ENCODE measurements at regions not wholly inside any gene's neighbourhood (a gene's known extent, or its start where the extent isn't known, plus 50 kb on each side); places are given as distances from the start of the nearest gene placed in this dataset.

DNA sequence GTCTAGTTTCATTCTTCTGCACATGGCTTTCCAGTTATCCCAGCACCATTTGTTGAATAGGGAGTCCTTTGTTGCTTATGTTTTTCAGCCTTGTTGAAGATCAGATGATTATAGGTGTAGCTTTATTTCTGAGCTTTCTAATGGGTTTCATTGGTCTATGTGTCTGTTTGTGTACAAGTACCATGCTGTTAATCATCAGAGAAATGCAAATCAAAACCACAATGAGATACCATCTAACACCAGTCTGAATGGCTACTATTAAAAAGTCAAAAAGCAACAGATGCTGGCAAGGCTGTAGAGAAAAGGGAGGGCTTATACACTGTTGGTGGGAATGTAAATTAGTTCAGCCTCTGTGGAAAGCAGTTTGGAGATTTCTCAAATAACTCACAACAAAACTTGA, 321.5 kb upstream of the PTBP2 start:
- no peak overlapping the region for H3K4me3 ChIP-seq (ENCODE audit: low read depth in 2 of 2, low read length in 1 of 2)
- no peaks in the 10 kb centered on the region for H3F3A ChIP-seq (replicated peaks; ENCODE audit: insufficient read depth)
- no peaks in the 10 kb centered on the region for H3K9me3 ChIP-seq
- H3K27ac ChIP-seq (ENCODE audit: low read depth in 2 of 2, low read length in 1 of 2) = no peak overlapping the region
- POLR2A ChIA-PET = no interaction called here
- no peak overlapping the region for H2AFZ ChIP-seq (ENCODE audit: low read depth)
- TF ChIP-seq NFIC (IDR thresholded peaks at IDR 0.05; ENCODE audit: borderline replicate concordance) (no peak), FOXM1 (IDR thresholded peaks at IDR 0.05; ENCODE audit: low read depth) (no peak), SIN3A (IDR thresholded peaks at IDR 0.05; ENCODE audit: borderline replicate concordance, low read depth, low read length) (no peak), RAD21 (IDR thresholded peaks at IDR 0.05; ENCODE audit: low read length) (no peak), GABPA (IDR thresholded peaks at IDR 0.05; ENCODE audit: low read depth) (no peak), FOXJ3 (CRISPR knock-in tag; IDR thresholded peaks at IDR 0.05) (no peak)
- TF ChIP-seq, protein P1, sequence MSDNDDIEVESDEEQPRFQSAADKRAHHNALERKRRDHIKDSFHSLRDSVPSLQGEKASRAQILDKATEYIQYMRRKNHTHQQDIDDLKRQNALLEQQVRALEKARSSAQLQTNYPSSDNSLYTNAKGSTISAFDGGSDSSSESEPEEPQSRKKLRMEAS (IDR thresholded peaks at IDR 0.05; ENCODE audit: low read depth) = no peak
- H3K27me3 ChIP-seq (ENCODE audit: insufficient read depth) = no peaks in the 10 kb centered on the region
- no peak overlapping the region for H3K9ac ChIP-seq
- no peak for DNase-seq
- no peaks in the 10 kb centered on the region for H3K36me3 ChIP-seq (replicated peaks in 1 of 2; ENCODE audit: control insufficient read depth in 1 of 2, insufficient read depth in 2 of 2, low read length in 1 of 2)
- H3K9me2 ChIP-seq = no peaks in the 10 kb centered on the region
- H4K20me1 ChIP-seq (ENCODE audit: insufficient read depth) = no peaks in the 10 kb centered on the region
- H3K79me2 ChIP-seq (ENCODE audit: insufficient read depth) = no peaks in the 10 kb centered on the region
- H3K4me2 ChIP-seq = no peak overlapping the region
- no peaks in the 10 kb centered on the region for H3K4me1 ChIP-seq (ENCODE audit: control insufficient read depth in 1 of 2, insufficient read depth in 2 of 2, low read depth in 1 of 2, low read length in 1 of 2)
- CTCF ChIA-PET = no interaction called here

DNA sequence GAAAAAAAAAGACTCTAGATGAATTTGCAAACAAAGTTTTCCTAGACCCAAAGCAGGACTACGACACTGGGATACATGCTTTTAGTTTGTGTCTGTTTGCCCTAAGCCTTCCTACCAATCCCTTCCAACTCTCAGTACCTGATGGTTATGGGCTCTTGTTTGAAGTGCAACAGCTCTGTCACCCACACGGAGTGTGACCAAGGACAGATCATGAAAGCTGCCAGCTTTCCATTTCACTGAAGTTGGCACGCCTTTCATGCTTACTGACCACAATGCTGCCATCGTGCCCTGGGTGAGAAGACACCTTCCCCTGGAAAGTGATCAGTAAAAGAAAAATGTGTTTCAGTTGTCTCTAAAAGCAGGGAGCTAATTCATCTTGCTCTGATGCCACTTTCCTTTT, 312.5 kb upstream of the PTBP2 start:
- no peak for DNase-seq
- no peak overlapping the region for H3K4me3 ChIP-seq (ENCODE audit: low read depth in 2 of 2, low read length in 1 of 2)
- WGBS (ENCODE audit: low lambda C conversion rate) = 73% methylated on average over 4 of the region's 4 CpGs
- TF ChIP-seq, protein P2, sequence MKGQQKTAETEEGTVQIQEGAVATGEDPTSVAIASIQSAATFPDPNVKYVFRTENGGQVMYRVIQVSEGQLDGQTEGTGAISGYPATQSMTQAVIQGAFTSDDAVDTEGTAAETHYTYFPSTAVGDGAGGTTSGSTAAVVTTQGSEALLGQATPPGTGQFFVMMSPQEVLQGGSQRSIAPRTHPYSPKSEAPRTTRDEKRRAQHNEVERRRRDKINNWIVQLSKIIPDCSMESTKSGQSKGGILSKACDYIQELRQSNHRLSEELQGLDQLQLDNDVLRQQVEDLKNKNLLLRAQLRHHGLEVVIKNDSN (IDR thresholded peaks at IDR 0.05; ENCODE audit: borderline replicate concordance, low read depth) = no peak
- TF ChIP-seq JUND (IDR thresholded peaks at IDR 0.05) = no peak
- TF ChIP-seq, protein P3, sequence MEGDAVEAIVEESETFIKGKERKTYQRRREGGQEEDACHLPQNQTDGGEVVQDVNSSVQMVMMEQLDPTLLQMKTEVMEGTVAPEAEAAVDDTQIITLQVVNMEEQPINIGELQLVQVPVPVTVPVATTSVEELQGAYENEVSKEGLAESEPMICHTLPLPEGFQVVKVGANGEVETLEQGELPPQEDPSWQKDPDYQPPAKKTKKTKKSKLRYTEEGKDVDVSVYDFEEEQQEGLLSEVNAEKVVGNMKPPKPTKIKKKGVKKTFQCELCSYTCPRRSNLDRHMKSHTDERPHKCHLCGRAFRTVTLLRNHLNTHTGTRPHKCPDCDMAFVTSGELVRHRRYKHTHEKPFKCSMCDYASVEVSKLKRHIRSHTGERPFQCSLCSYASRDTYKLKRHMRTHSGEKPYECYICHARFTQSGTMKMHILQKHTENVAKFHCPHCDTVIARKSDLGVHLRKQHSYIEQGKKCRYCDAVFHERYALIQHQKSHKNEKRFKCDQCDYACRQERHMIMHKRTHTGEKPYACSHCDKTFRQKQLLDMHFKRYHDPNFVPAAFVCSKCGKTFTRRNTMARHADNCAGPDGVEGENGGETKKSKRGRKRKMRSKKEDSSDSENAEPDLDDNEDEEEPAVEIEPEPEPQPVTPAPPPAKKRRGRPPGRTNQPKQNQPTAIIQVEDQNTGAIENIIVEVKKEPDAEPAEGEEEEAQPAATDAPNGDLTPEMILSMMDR (IDR thresholded peaks at IDR 0.05) = no peak
- no peak for TF ChIP-seq POLR2AphosphoS5 (IDR thresholded peaks at IDR 0.05; ENCODE audit: low read depth, low read length)
- TF ChIP-seq, protein P4, sequence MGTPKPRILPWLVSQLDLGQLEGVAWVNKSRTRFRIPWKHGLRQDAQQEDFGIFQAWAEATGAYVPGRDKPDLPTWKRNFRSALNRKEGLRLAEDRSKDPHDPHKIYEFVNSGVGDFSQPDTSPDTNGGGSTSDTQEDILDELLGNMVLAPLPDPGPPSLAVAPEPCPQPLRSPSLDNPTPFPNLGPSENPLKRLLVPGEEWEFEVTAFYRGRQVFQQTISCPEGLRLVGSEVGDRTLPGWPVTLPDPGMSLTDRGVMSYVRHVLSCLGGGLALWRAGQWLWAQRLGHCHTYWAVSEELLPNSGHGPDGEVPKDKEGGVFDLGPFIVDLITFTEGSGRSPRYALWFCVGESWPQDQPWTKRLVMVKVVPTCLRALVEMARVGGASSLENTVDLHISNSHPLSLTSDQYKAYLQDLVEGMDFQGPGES (IDR thresholded peaks at IDR 0.05; ENCODE audit: low read depth, low read length) = no peak
- TF ChIP-seq EZH2phosphoT487 (IDR thresholded peaks at IDR 0.05; ENCODE audit: borderline replicate concordance, low read depth) = no peak
- no peak for TF ChIP-seq RAD21 (IDR thresholded peaks at IDR 0.05; ENCODE audit: low read length)
- TF ChIP-seq, protein P5, sequence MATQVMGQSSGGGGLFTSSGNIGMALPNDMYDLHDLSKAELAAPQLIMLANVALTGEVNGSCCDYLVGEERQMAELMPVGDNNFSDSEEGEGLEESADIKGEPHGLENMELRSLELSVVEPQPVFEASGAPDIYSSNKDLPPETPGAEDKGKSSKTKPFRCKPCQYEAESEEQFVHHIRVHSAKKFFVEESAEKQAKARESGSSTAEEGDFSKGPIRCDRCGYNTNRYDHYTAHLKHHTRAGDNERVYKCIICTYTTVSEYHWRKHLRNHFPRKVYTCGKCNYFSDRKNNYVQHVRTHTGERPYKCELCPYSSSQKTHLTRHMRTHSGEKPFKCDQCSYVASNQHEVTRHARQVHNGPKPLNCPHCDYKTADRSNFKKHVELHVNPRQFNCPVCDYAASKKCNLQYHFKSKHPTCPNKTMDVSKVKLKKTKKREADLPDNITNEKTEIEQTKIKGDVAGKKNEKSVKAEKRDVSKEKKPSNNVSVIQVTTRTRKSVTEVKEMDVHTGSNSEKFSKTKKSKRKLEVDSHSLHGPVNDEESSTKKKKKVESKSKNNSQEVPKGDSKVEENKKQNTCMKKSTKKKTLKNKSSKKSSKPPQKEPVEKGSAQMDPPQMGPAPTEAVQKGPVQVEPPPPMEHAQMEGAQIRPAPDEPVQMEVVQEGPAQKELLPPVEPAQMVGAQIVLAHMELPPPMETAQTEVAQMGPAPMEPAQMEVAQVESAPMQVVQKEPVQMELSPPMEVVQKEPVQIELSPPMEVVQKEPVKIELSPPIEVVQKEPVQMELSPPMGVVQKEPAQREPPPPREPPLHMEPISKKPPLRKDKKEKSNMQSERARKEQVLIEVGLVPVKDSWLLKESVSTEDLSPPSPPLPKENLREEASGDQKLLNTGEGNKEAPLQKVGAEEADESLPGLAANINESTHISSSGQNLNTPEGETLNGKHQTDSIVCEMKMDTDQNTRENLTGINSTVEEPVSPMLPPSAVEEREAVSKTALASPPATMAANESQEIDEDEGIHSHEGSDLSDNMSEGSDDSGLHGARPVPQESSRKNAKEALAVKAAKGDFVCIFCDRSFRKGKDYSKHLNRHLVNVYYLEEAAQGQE (IDR thresholded peaks at IDR 0.05; ENCODE audit: low read depth, low read length) = no peak
- TF ChIP-seq RCOR1 (IDR thresholded peaks at IDR 0.05; ENCODE audit: low read length) = no peak
- TF ChIP-seq FOSL2 (IDR thresholded peaks at IDR 0.05; ENCODE audit: borderline replicate concordance, low read depth) = no peak
- TF ChIP-seq, protein P6, sequence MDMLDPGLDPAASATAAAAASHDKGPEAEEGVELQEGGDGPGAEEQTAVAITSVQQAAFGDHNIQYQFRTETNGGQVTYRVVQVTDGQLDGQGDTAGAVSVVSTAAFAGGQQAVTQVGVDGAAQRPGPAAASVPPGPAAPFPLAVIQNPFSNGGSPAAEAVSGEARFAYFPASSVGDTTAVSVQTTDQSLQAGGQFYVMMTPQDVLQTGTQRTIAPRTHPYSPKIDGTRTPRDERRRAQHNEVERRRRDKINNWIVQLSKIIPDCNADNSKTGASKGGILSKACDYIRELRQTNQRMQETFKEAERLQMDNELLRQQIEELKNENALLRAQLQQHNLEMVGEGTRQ (IDR thresholded peaks at IDR 0.05; ENCODE audit: borderline replicate concordance, low read depth, low read length) = no peak
- TF ChIP-seq TCF12 (IDR thresholded peaks at IDR 0.05) = no peak
- TF ChIP-seq, protein P7, sequence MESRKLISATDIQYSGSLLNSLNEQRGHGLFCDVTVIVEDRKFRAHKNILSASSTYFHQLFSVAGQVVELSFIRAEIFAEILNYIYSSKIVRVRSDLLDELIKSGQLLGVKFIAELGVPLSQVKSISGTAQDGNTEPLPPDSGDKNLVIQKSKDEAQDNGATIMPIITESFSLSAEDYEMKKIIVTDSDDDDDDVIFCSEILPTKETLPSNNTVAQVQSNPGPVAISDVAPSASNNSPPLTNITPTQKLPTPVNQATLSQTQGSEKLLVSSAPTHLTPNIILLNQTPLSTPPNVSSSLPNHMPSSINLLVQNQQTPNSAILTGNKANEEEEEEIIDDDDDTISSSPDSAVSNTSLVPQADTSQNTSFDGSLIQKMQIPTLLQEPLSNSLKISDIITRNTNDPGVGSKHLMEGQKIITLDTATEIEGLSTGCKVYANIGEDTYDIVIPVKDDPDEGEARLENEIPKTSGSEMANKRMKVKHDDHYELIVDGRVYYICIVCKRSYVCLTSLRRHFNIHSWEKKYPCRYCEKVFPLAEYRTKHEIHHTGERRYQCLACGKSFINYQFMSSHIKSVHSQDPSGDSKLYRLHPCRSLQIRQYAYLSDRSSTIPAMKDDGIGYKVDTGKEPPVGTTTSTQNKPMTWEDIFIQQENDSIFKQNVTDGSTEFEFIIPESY (IDR thresholded peaks at IDR 0.05; ENCODE audit: borderline replicate concordance, low read depth) = no peak

More for the DNA sequence above, 312.5 kb upstream of the PTBP2 start:
- ChIA-PET CTCF (no interaction called here), POLR2A (no interaction called here)
- no peaks in the 10 kb centered on the region for H3K36me3 ChIP-seq (replicated peaks in 1 of 2; ENCODE audit: control insufficient read depth in 1 of 2, insufficient read depth in 2 of 2, low read length in 1 of 2)
- no peak overlapping the region for H3K4me2 ChIP-seq
- H3K9ac ChIP-seq = no peak overlapping the region
- no peaks in the 10 kb centered on the region for H3K79me2 ChIP-seq (ENCODE audit: insufficient read depth)
- H3K27me3 ChIP-seq (ENCODE audit: insufficient read depth) = no peaks in the 10 kb centered on the region
- H3F3A ChIP-seq (replicated peaks; ENCODE audit: insufficient read depth) = no peaks in the 10 kb centered on the region
- peaks cover 0 to 3% of the 10 kb centered on the region in 2 experiments; a peak in 1 of 4 replicates for H3K4me1 ChIP-seq (ENCODE audit: control insufficient read depth in 1 of 2, insufficient read depth in 2 of 2, low read depth in 1 of 2, low read length in 1 of 2)
- H3K9me2 ChIP-seq = no peaks in the 10 kb centered on the region
- H3K9me3 ChIP-seq = no peaks in the 10 kb centered on the region
- no peak overlapping the region for H2AFZ ChIP-seq (ENCODE audit: low read depth)
- H4K20me1 ChIP-seq (ENCODE audit: insufficient read depth) = no peaks in the 10 kb centered on the region
- H3K27ac ChIP-seq (ENCODE audit: low read depth in 2 of 2, low read length in 1 of 2) = no peak overlapping the region

Measured in SK-N-SH (cell line).